ENCODE measurements at regions not wholly inside any gene's neighbourhood (a gene's known extent, or its start where the extent isn't known, plus 50 kb on each side); places are given as distances from the start of the nearest gene placed in this dataset.
"Not testable (repeated sequence)": the region's sequence is repeated elsewhere in the genome, so short reads cannot be mapped to it uniquely, and the experiment has no call there.

- in situ Hi-C loops (cut with MboI; ENCODE audit: low sequenced_read_pairs) = no loop called here
These were observed 118.9 kb upstream of the EGR2 start for GRCh38 chr10:62935022-62935421.

DNA sequence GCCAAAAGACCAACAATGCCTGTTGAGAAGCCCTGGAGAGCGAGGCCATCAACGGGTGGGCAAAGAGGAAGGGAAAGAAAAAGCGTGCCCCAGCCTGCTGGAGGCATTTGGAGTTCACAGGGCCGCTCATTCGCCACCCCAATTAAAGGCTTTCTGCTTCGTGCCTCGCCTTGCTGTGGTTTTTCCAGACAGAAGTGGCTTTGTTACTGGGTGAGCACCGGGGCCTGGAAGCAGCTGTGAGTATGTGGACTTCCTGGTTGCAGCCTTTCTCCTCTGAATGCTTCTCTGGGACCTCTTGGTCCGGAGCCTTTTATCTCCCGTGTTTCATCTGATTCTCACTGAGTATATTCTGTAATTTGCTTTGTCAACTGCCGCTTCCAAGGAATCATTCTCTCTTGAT is 118.1 kb upstream of the EGR2 start:
- in situ Hi-C loops (cut with MboI; ENCODE audit: low sequenced_read_pairs) = no loop called here

- in situ Hi-C loops (cut with MboI; ENCODE audit: low sequenced_read_pairs) = not testable (repeated sequence)
These were observed 112.6 kb upstream of the EGR2 start for GRCh38 chr10:62928763-62929162.

DNA sequence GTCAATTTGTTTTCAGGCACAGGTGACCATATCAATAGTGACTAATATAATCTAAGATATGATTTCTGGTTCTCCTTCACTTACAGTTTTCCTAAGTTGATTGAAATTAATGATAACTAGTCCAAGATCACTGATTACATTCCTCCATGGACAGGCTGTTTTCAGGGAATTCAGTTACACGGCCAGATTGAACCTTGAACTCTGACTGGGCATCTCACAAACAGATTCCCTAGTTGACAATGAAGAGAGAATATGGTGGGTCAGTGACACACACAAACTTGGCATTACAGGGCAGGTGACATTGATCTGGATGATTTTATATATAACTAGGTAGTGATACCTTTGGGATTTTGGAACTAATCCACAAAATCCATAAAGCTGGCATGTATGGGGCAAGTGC is 110.2 kb upstream of the EGR2 start:
- in situ Hi-C loops (cut with MboI; ENCODE audit: low sequenced_read_pairs) = no loop called here

DNA sequence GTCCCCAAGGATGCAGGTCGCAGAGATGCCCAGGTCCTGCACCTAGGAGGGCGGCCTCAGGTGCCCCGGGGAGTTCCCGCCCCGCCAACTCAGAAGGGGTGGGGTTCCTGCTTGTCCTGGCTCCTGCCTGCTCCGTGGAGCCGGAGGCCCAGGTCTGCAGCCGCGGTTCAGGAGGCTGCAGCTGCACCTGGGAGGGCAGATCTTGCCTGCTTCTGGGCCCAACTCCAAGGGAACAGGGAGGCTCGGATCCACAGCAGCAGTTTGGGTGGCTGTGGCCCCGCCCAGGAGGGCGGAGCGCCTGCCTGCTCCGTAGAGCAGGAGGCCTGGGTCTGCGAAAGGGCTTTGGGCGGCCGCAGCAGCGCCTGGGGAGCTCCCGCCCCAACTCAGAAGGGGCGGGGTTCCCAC is 108.2 kb upstream of the EGR2 start:
- in situ Hi-C loops (cut with MboI; ENCODE audit: low sequenced_read_pairs) = no loop called here

GRCh38 chr10:62919776-62920175 is 103.6 kb upstream of the EGR2 start:
- in situ Hi-C loops (cut with MboI; ENCODE audit: low sequenced_read_pairs) = no loop called here

- in situ Hi-C loops (cut with MboI; ENCODE audit: low sequenced_read_pairs) = no loop called here
These were observed 101.5 kb upstream of the EGR2 start for GRCh38 chr10:62917475-62918238.

GRCh38 chr10:62916141-62916603 is 100.0 kb upstream of the EGR2 start:
- in situ Hi-C loops (cut with MboI; ENCODE audit: low sequenced_read_pairs) = no loop called here

- in situ Hi-C loops (cut with MboI; ENCODE audit: low sequenced_read_pairs) = no loop called here
These were observed 99.0 kb upstream of the EGR2 start for GRCh38 chr10:62915158-62915557.

- in situ Hi-C loops (cut with MboI; ENCODE audit: low sequenced_read_pairs) = no loop called here
These were observed 95.9 kb upstream of the EGR2 start for GRCh38 chr10:62912086-62912485.

- in situ Hi-C loops (cut with MboI; ENCODE audit: low sequenced_read_pairs) = no loop called here
These were observed 95.2 kb upstream of the EGR2 start for GRCh38 chr10:62911210-62911963.

DNA sequence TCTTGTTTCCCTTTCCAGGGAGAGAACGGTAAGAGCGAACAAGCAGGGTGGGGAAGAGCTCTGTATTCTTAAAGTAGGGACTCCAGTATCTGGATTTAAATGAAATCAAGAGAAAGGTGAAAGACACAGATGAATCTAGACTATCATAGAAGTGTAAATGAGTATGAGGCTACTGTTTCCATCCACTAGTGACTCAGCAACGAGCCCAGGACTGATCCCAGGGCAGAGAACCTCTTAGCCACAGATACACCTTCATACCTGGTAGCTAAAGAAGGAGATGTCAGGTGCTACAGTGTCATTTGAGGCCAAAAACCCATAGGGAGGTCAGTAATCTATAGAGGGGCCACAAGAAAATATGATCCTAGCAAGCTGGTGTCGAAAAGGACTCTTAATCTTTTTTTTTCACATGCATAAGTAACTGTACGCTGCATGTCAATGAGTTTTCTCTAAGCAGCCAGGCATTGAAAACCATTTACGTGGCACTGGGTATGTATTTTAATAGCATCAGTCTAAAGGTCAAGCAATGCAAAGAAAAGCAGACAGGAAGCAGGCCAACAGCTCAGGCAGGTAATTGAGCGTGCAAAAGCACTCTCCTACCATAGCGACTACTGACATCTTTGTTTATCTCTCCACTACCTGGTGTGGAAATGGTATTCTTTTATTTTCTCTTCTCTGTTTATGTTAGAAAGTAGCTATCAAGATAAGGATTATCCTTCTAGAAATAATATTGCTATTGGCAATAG is 91.5 kb upstream of the EGR2 start:
- in situ Hi-C loops (cut with MboI; ENCODE audit: low sequenced_read_pairs) = no loop called here

- in situ Hi-C loops (cut with MboI; ENCODE audit: low sequenced_read_pairs) = no loop called here
These were observed 88.2 kb upstream of the EGR2 start for GRCh38 chr10:62904281-62904875.

DNA sequence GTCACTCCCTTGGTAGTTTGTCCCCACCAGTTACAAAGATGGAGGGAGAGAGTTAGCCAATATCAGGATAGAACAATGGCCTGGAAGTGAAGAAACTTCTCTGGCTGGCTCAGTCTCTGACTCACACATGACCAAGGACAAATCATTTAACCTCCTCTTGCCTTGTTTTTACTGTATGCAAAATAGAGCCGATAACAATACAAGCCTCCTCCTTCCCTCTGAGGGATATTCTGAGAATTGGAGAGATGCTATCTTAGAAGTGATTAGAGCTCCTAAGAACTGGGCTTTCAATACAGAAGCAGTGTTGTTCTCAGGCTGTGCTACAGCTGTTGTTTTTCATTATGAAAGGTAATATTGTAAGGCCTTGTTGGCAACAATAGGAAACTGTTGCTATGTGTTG is 87.7 kb upstream of the EGR2 start:
- in situ Hi-C loops (cut with MboI; ENCODE audit: low sequenced_read_pairs) = no loop called here

DNA sequence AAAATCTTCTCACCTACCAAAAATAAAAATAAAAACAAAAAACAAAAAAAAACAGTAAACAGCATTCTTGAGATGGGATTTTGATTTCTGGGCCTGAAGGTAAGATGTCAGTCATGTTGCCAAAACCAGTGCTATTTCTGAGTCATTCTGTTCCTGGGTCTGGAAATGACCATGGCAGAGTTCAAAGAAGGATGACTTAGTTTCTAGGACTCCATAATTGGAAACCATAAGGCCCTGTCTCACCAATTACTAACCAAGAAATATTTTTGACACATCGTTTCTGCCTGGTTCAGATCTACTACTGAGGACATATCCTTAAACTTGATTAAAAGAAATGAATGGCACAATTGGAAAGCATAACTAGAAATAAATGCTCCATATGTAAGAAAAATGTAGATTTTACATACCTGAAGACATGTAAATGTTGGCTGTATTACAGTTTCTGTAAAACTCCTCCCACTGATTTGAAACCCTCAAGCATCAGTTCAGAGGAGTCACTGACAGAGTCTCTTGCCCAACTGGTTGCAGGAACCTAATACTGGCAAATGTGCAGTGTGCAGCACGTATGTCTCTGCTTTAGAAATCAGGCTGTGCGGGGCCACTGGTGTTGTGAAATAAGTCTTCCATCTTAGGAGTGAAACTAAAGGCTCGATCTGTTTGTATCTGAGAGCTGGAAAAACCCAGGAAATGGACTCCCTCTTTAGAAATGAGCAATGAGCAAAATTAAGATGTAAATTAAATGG is 84.8 kb upstream of the EGR2 start:
- in situ Hi-C loops (cut with MboI; ENCODE audit: low sequenced_read_pairs) = no loop called here

- in situ Hi-C loops (cut with MboI; ENCODE audit: low sequenced_read_pairs) = no loop called here
These were observed 83.1 kb upstream of the EGR2 start for GRCh38 chr10:62899311-62899710.

GRCh38 chr10:62895063-62895462 is 78.9 kb upstream of the EGR2 start:
- in situ Hi-C loops (cut with MboI; ENCODE audit: low sequenced_read_pairs) = no loop called here

DNA sequence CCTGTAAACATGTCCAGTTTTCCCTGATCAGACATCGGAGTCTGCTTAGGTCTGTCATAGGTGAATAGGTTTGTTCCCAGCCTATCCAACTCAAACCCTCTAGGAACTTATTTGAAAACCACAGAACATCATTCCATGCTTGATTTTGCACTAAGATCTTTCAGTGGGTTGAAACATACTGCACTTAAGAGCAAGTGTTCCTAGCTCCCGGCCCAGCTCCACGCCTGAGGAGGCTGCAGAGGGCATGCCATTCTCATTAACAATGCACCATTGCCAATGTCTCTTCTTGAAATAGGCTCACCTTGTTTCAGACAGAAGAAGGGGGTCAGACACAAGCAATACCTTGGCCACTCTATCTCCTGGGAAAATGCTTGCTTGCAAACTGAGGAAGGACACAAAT is 78.0 kb upstream of the EGR2 start:
- in situ Hi-C loops (cut with MboI; ENCODE audit: low sequenced_read_pairs) = no loop called here

- in situ Hi-C loops (cut with MboI; ENCODE audit: low sequenced_read_pairs) = no loop called here
These were observed 76.9 kb upstream of the EGR2 start for GRCh38 chr10:62893036-62893435.

GRCh38 chr10:62890395-62890794 is 74.2 kb upstream of the EGR2 start:
- in situ Hi-C loops (cut with MboI; ENCODE audit: low sequenced_read_pairs) = no loop called here

- in situ Hi-C loops (cut with MboI; ENCODE audit: low sequenced_read_pairs) = no loop called here
These were observed 71.5 kb upstream of the EGR2 start for GRCh38 chr10:62887642-62888041.

All from HL-60/S4 treated with retinoic acid at 250 ng/mL for 4 days and 3 days (cell line).